H9 (cell line): ENCODE measurements at regions not wholly inside any gene's neighbourhood (a gene's known extent, or its start where the extent isn't known, plus 50 kb on each side); places are given as distances from the start of the nearest gene placed in this dataset.

Experiments used
- DNase-seq: peaks from one replicate; pipeline ENCODE4 v3.0.0-alpha.2; 2017
- H2AFZ ChIP-seq: one replicate; pipeline ENCODE4 v1.6.1; 2013; ENCODE audit warnings: mild to moderate bottlenecking, low read length, control low read depth, moderate library complexity
- H2AK5ac ChIP-seq: 2 replicates; pipeline ENCODE4 v1.6.1; 2013; ENCODE audit warnings: low read length, control low read depth, mixed read lengths; ENCODE audit not compliant: insufficient read length
- H2BK120ac ChIP-seq: one replicate; pipeline ENCODE4 v1.6.1; 2013; ENCODE audit warnings: low read depth, mild to moderate bottlenecking, low read length, control low read depth, inconsistent platforms; ENCODE audit not compliant: poor library complexity, severe bottlenecking
- H2BK12ac ChIP-seq: 2 replicates; pipeline ENCODE4 v1.6.1; 2013; ENCODE audit warnings: low read length, control low read depth, mixed read lengths, low read depth; ENCODE audit not compliant: insufficient read length
- H2BK15ac ChIP-seq: 2 replicates; pipeline ENCODE4 v1.6.1; 2013; ENCODE audit warnings: low read depth, low read length, control low read depth
- H2BK20ac ChIP-seq: one replicate; pipeline ENCODE4 v1.6.1; 2013; ENCODE audit warnings: low read depth, mild to moderate bottlenecking, low read length, control low read depth, inconsistent platforms; ENCODE audit not compliant: poor library complexity, severe bottlenecking
- H2BK5ac ChIP-seq: 2 replicates; pipeline ENCODE4 v1.6.1; 2013; ENCODE audit warnings: low read length, control low read depth, mixed read lengths; ENCODE audit not compliant: insufficient read length
- H3K14ac ChIP-seq: 2 replicates; pipeline ENCODE4 v1.6.1; 2013; ENCODE audit warnings: low read length, control low read depth; ENCODE audit not compliant: insufficient read depth
- H3K18ac ChIP-seq: 2 replicates; pipeline ENCODE4 v1.6.1; 2013; ENCODE audit warnings: low read depth, mild to moderate bottlenecking, mixed read lengths, low read length, control low read depth; ENCODE audit not compliant: insufficient read length
- H3K23ac ChIP-seq: 2 replicates; pipeline ENCODE4 v1.6.1; 2013; ENCODE audit warnings: low read length, control low read depth, mixed read lengths, low read depth; ENCODE audit not compliant: insufficient read length
- H3K23me2 ChIP-seq: 2 replicates; pipeline ENCODE4 v1.6.1; 2013; ENCODE audit warnings: low read depth, mild to moderate bottlenecking, mixed read lengths, low read length, control low read depth; ENCODE audit not compliant: insufficient read length, poor library complexity, severe bottlenecking
- H3K27ac ChIP-seq: 2 replicates; pipeline ENCODE4 v1.5.1; 2013; ENCODE audit warnings: low read length, control low read depth, mixed read lengths, low read depth; ENCODE audit not compliant: insufficient read length
- H3K27me3 ChIP-seq: 2 replicates; pipeline ENCODE4 v1.6.1; 2013; ENCODE audit warnings: low read length, control low read depth, inconsistent platforms; ENCODE audit not compliant: insufficient read depth
- H3K4ac ChIP-seq: 2 replicates; pipeline ENCODE4 v1.6.1; 2013; ENCODE audit warnings: low read depth, mild to moderate bottlenecking, control low read depth, inconsistent platforms, low read length, moderate library complexity
- H3K4me1 ChIP-seq: 2 replicates; pipeline ENCODE4 v1.6.1; 2013; ENCODE audit warnings: low read length, control low read depth, inconsistent platforms; ENCODE audit not compliant: insufficient read depth
- H3K4me2 ChIP-seq: 2 replicates; pipeline ENCODE4 v1.6.1; 2013; ENCODE audit warnings: low read length, control low read depth, mixed read lengths; ENCODE audit not compliant: insufficient read length, insufficient read depth
- H3K56ac ChIP-seq: 2 replicates; pipeline ENCODE4 v1.6.1; 2013; ENCODE audit warnings: low read depth, mild to moderate bottlenecking, mixed read lengths, low read length, control low read depth; ENCODE audit not compliant: insufficient read length
- H3K79me1 ChIP-seq: 2 replicates; pipeline ENCODE4 v1.6.1; 2013; ENCODE audit warnings: low read depth, mild to moderate bottlenecking, moderate library complexity, low read length, control low read depth, inconsistent platforms; ENCODE audit not compliant: insufficient read depth, poor library complexity, severe bottlenecking
- H3K79me2 ChIP-seq: 2 replicates; pipeline ENCODE4 v1.6.1; 2013; ENCODE audit warnings: low read length, control low read depth, inconsistent platforms; ENCODE audit not compliant: insufficient read depth
- H3K9ac ChIP-seq: 2 replicates; pipeline ENCODE4 v1.6.1; 2013; ENCODE audit warnings: low read length, control low read depth, mixed read lengths; ENCODE audit not compliant: insufficient read length; ENCODE audit errors: extremely low read depth
- H3K9me3 ChIP-seq: one replicate; pipeline ENCODE4 v1.6.1; 2013; ENCODE audit warnings: low read depth, low read length, inconsistent platforms; ENCODE audit not compliant: control insufficient read depth
- H3T11ph ChIP-seq: one replicate; pipeline ENCODE4 v1.6.1; 2013; ENCODE audit warnings: mild to moderate bottlenecking, low read length, control low read depth, inconsistent platforms
- H4K20me1 ChIP-seq: one replicate; pipeline ENCODE4 v1.6.1; 2013; ENCODE audit not compliant: control insufficient read depth, insufficient read length, insufficient read depth
- H4K5ac ChIP-seq: 2 replicates; pipeline ENCODE4 v1.6.1; 2013; ENCODE audit warnings: low read depth, mild to moderate bottlenecking, mixed read lengths, low read length, control low read depth; ENCODE audit not compliant: insufficient read length
- H4K8ac ChIP-seq: replicated peaks from 2 replicates; pipeline ENCODE4 v1.6.1; 2013; ENCODE audit warnings: low read length, control low read depth, mixed read lengths, low read depth; ENCODE audit not compliant: insufficient read length
- H4K91ac ChIP-seq: 2 replicates; pipeline ENCODE4 v1.6.1; 2013; ENCODE audit warnings: low read depth, mild to moderate bottlenecking, moderate library complexity, mixed read lengths, low read length, control low read depth; ENCODE audit not compliant: insufficient read length
- H3K27ac Mint-ChIP-seq, 3 experiments: 2 replicates in 2 of 3; 3 replicates in 1 of 3; pipeline ENCODE4 v1.8.0; 2020 to 2021; ENCODE audit warnings: mixed read lengths in 3 of 3, mild to moderate bottlenecking in 1 of 3, moderate library complexity in 1 of 3
- H3K27me3 Mint-ChIP-seq: 2 replicates; pipeline ENCODE4 v1.8.0; 2021; ENCODE audit warnings: low read depth, mild to moderate bottlenecking, moderate library complexity, mixed read lengths
- H3K36me3 Mint-ChIP-seq, 3 experiments: 2 replicates in 2 of 3; 3 replicates in 1 of 3; pipeline ENCODE4 v1.8.0; 2020 to 2021; ENCODE audit warnings: low read depth in 3 of 3, mixed read lengths in 3 of 3; ENCODE audit not compliant: insufficient read depth in 1 of 3
- H3K4me1 Mint-ChIP-seq, 2 experiments: 2 replicates each; pipeline ENCODE4 v1.8.0; 2020; ENCODE audit warnings: mixed read lengths in 2 of 2
- H3K4me3 Mint-ChIP-seq, 2 experiments: 2 replicates in 1 of 2; 3 replicates in 1 of 2; pipeline ENCODE4 v1.8.0; 2020 to 2021; ENCODE audit warnings: mild to moderate bottlenecking in 2 of 2, mixed read lengths in 2 of 2, moderate library complexity in 1 of 2
- H3K9me3 Mint-ChIP-seq, 2 experiments: 2 replicates in 1 of 2; 3 replicates in 1 of 2; pipeline ENCODE4 v1.8.0; 2020; ENCODE audit warnings: mild to moderate bottlenecking in 2 of 2, mixed read lengths in 2 of 2, moderate library complexity in 1 of 2
- WGBS: extraction: QIAGEN DNeasy Blood & Tissue Kit; methylation state at CpG from one replicate; pipeline ENCODE4 v1.1.7; 2013; ENCODE audit warnings: missing lambda C conversion rate, low lambda C conversion rate, mixed read lengths; ENCODE audit not compliant: insufficient read length; ENCODE audit errors: extremely low coverage; 5-methylcytosine and 5-hydroxymethylcytosine counted together
- TF ChIP-seq, protein P1 (sequence below): fragments of 200-600 bp; sonication (generic); conservative IDR thresholded peaks from 3 replicates; pipeline ENCODE4 v1.8.0; 2021; ENCODE audit warnings: antibody characterized with exemption, mild to moderate bottlenecking

DNA sequence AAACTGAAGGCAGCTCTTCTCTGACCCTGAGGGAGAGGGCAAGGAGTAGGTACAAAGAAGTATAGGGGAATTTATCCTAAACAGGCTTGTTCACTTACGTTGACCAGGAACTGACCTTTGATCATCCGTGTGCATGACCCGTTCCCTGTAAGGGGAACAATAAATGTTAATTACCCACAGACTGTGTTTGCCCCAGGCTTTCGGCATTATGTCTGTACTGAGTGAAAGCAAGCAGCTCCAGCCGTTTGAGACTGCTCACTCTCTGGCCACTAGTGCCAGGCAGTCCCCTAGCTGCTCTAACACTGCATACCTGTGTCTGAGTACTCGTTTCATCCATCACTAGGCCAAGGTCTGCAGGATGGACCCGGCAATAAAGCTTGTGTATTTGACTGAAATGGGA is 1365.3 kb downstream of the NCAM2 start:
- no peaks in the 10 kb centered on the region for H3K4me1 Mint-ChIP-seq
- Histone ChIP-seq H3K4me2 (no peak overlapping the region), H3K4me1 (no peaks in the 10 kb centered on the region), H3K23me2 (no peaks in the 10 kb centered on the region), H2BK15ac (no peak overlapping the region), H2BK120ac (no peak overlapping the region), H2BK20ac (no peak overlapping the region), H3K27me3 (no peaks in the 10 kb centered on the region), H3K9ac (no peak overlapping the region), H3K27ac (no peak overlapping the region), H3K18ac (no peak overlapping the region), H2BK5ac (no peak overlapping the region), H3K56ac (no peak overlapping the region), H4K8ac (no peak overlapping the region), H2AK5ac (no peak overlapping the region), H3K79me2 (no peaks in the 10 kb centered on the region), H2AFZ (no peak overlapping the region), H3T11ph (no peak overlapping the region), H4K20me1 (no peaks in the 10 kb centered on the region), H3K14ac (no peak overlapping the region), H3K4ac (no peak overlapping the region), H2BK12ac (no peak overlapping the region), H3K79me1 (no peaks in the 10 kb centered on the region), H4K91ac (no peak overlapping the region), H3K9me3 (no peaks in the 10 kb centered on the region), H3K23ac (no peak overlapping the region), H4K5ac (no peak overlapping the region)
- TF ChIP-seq, protein P1, sequence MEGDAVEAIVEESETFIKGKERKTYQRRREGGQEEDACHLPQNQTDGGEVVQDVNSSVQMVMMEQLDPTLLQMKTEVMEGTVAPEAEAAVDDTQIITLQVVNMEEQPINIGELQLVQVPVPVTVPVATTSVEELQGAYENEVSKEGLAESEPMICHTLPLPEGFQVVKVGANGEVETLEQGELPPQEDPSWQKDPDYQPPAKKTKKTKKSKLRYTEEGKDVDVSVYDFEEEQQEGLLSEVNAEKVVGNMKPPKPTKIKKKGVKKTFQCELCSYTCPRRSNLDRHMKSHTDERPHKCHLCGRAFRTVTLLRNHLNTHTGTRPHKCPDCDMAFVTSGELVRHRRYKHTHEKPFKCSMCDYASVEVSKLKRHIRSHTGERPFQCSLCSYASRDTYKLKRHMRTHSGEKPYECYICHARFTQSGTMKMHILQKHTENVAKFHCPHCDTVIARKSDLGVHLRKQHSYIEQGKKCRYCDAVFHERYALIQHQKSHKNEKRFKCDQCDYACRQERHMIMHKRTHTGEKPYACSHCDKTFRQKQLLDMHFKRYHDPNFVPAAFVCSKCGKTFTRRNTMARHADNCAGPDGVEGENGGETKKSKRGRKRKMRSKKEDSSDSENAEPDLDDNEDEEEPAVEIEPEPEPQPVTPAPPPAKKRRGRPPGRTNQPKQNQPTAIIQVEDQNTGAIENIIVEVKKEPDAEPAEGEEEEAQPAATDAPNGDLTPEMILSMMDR, result no peak
- H3K27me3 Mint-ChIP-seq, result no peaks in the 10 kb centered on the region
- H3K27ac Mint-ChIP-seq, result no peak overlapping the region
- H3K9me3 Mint-ChIP-seq, result peaks cover 18 to 19% of the 10 kb centered on the region in 2 experiments; a peak in 4 of 5 replicates
- DNase-seq, result no peak
- no CpG with 5 or more reads among the region's 7 CpGs for WGBS
- peaks cover 10 to 23% (median 13%) of the 10 kb centered on the region in 3 experiments for H3K36me3 Mint-ChIP-seq
- H3K4me3 Mint-ChIP-seq, result no peak overlapping the region
